Gastrocnemius medialis (tissue), 4 donors: ENCODE measurements at regions not wholly inside any gene's neighbourhood (a gene's known extent, or its start where the extent isn't known, plus 50 kb on each side); places are given as distances from the start of the nearest gene placed in this dataset.
"Not testable (repeated sequence)": the region's sequence is repeated elsewhere in the genome, so short reads cannot be mapped to it uniquely, and the experiment has no call there.

ENCODE experiments used
- ATAC-seq, 2 donors: fragments of 150-250 bp; one replicate each; pipeline ENCODE4 v1.9.1; 2016
- DNase-seq, 2 donors: peaks; one replicate each; pipeline ENCODE4 v3.0.0-alpha.2; 2019
- H3K27ac ChIP-seq, 4 donors: fragments of 200-600 bp; sonication (generic); 1 replicate in 1 of 4; 2 replicates in 3 of 4; pipeline ENCODE4 v1.5.1; 2016 to 2018; ENCODE audit warnings: mild to moderate bottlenecking in 2 of 4, moderate library complexity in 1 of 4
- H3K27me3 ChIP-seq, 3 donors: fragments of 200-600 bp; sonication (generic) in 2 of 3; 1 replicate in 1 of 3; 2 replicates in 2 of 3; pipeline versions ENCODE4 v1.5.1 to v1.6.0; 2016 to 2019; ENCODE audit warnings: mild to moderate bottlenecking in 1 of 3, moderate library complexity in 1 of 3
- H3K36me3 ChIP-seq, 2 donors: fragments of 200-600 bp; sonication (generic) in 1 of 2; one replicate each; pipeline ENCODE4 v1.5.1; 2017 to 2018
- H3K4me1 ChIP-seq, 2 donors: fragments of 200-600 bp; sonication (generic) in 1 of 2; one replicate each; pipeline ENCODE4 v1.5.1; 2016 to 2017; ENCODE audit warnings: mild to moderate bottlenecking in 2 of 2
- H3K4me3 ChIP-seq, 4 donors: fragments of 200-600 bp; sonication (generic) in 3 of 4; 1 replicate in 1 of 4; 2 replicates in 3 of 4; pipeline ENCODE4 v1.5.1; 2016 to 2019; ENCODE audit warnings: mild to moderate bottlenecking in 2 of 4
- H3K9me3 ChIP-seq, 3 donors: fragments of 200-600 bp; sonication (generic) in 2 of 3; 1 replicate in 1 of 3; 2 replicates in 2 of 3; pipeline ENCODE4 v1.5.1; 2016 to 2019
- CTCF ChIP-seq, 5 experiments: fragments of 450-650 bp in 3 of 5; fragments of 200-600 bp in 2 of 5; sonication (generic) in 2 of 5; IDR thresholded peaks in 4 of 5; conservative IDR thresholded peaks in 1 of 5; 1 replicate in 4 of 5; 2 replicates in 1 of 5; pipeline ENCODE4 v1.5.1; 2016 to 2019; ENCODE audit warnings: antibody characterized with exemption in 5 of 5, mild to moderate bottlenecking in 3 of 5, moderate library complexity in 3 of 5
- POLR2A ChIP-seq, 2 donors: fragments of 450-650 bp; IDR thresholded peaks; one replicate each; pipeline ENCODE4 v1.6.1; 2017; ENCODE audit warnings: antibody characterized with exemption in 2 of 2, mild to moderate bottlenecking in 2 of 2, moderate library complexity in 2 of 2
- in situ Hi-C, 4 donors: fragments of 200-750 bp; cut with MboI; loops; one replicate each; pipeline versions ENCODE4 v1.15.0 to v1.8.0; 2017; ENCODE audit warnings: low sequenced_read_pairs in 4 of 4
- intact Hi-C: fragments of 100-400 bp; cut with DNase I; formaldehyde crosslinking; loops from one replicate; pipeline ENCODE4 v1.15.1; 2023; ENCODE audit warnings: low total_unique reads

GRCh38 chr1:67917006-67917405 is 83.7 kb upstream of the GNG12 start:
- H3K4me3 ChIP-seq = no peak overlapping the region
- H3K9me3 ChIP-seq = no peaks in the 10 kb centered on the region
- DNase-seq = no peak
- TF ChIP-seq POLR2A (IDR thresholded peaks at IDR 0.05) (no peak), CTCF (IDR thresholded peaks at IDR 0.05 in 4 of 5, conservative IDR thresholded peaks at IDR 0.05 in 1 of 5) (no peak)
- H3K4me1 ChIP-seq = no peaks in the 10 kb centered on the region
- intact Hi-C loops = no loop called here
- no peaks in the 10 kb centered on the region for H3K36me3 ChIP-seq
- in situ Hi-C loops = no loop called here
- H3K27ac ChIP-seq = no peak overlapping the region
- no peaks in the 10 kb centered on the region for H3K27me3 ChIP-seq
- ATAC-seq = no peak

- H3K27ac ChIP-seq = no peak overlapping the region
- H3K36me3 ChIP-seq = no peaks in the 10 kb centered on the region
- H3K9me3 ChIP-seq = no peaks in the 10 kb centered on the region
- DNase-seq (no peak), ATAC-seq (no peak)
- H3K4me3 ChIP-seq = no peak overlapping the region
- H3K4me1 ChIP-seq = no peaks in the 10 kb centered on the region
- no peaks in the 10 kb centered on the region for H3K27me3 ChIP-seq
- intact Hi-C loops = no loop called here
- in situ Hi-C loops = no loop called here
- TF ChIP-seq CTCF (IDR thresholded peaks at IDR 0.05 in 4 of 5, conservative IDR thresholded peaks at IDR 0.05 in 1 of 5) (no peak), POLR2A (IDR thresholded peaks at IDR 0.05) (no peak)
Measured at GRCh38 chr1:67916140-67916886, 83.0 kb upstream of the GNG12 start.

- no peaks in the 10 kb centered on the region for H3K27me3 ChIP-seq
- in situ Hi-C loops = no loop called here
- H3K27ac ChIP-seq = no peak overlapping the region
- intact Hi-C loops = no loop called here
- ATAC-seq = no peak
- no peak overlapping the region for H3K4me3 ChIP-seq
- TF ChIP-seq CTCF (IDR thresholded peaks at IDR 0.05 in 4 of 5, conservative IDR thresholded peaks at IDR 0.05 in 1 of 5) (no peak), POLR2A (IDR thresholded peaks at IDR 0.05) (no peak)
- no peak for DNase-seq
- no peaks in the 10 kb centered on the region for H3K9me3 ChIP-seq
- no peaks in the 10 kb centered on the region for H3K4me1 ChIP-seq
- H3K36me3 ChIP-seq = no peaks in the 10 kb centered on the region
Measured at GRCh38 chr1:67909776-67910175, 76.5 kb upstream of the GNG12 start.

GRCh38 chr1:67908250-67908936 is 75.1 kb upstream of the GNG12 start:
- ATAC-seq (no peak), DNase-seq (no peak)
- Histone ChIP-seq H3K4me3 (no peak overlapping the region), H3K9me3 (no peaks in the 10 kb centered on the region), H3K27ac (no peak overlapping the region), H3K27me3 (no peaks in the 10 kb centered on the region), H3K36me3 (no peaks in the 10 kb centered on the region), H3K4me1 (no peaks in the 10 kb centered on the region)
- intact Hi-C loops (no loop called here), in situ Hi-C loops (no loop called here)
- no peak for TF ChIP-seq CTCF (IDR thresholded peaks at IDR 0.05 in 4 of 5, conservative IDR thresholded peaks at IDR 0.05 in 1 of 5)
- no peak for TF ChIP-seq POLR2A (IDR thresholded peaks at IDR 0.05)

GRCh38 chr1:67907467-67907866 is 74.2 kb upstream of the GNG12 start:
- in situ Hi-C loops, intact Hi-C loops, H3K4me1 ChIP-seq, DNase-seq, H3K27ac ChIP-seq, H3K36me3 ChIP-seq, H3K4me3 ChIP-seq, H3K9me3 ChIP-seq, H3K27me3 ChIP-seq, ATAC-seq: not testable (repeated sequence)

- H3K4me3 ChIP-seq, DNase-seq, H3K36me3 ChIP-seq, intact Hi-C loops, H3K9me3 ChIP-seq, H3K27ac ChIP-seq, ATAC-seq, in situ Hi-C loops, H3K4me1 ChIP-seq, H3K27me3 ChIP-seq: not testable (repeated sequence)
Measured at GRCh38 chr1:67906015-67906414, 72.7 kb upstream of the GNG12 start.

- H3K36me3 ChIP-seq, intact Hi-C loops, H3K4me1 ChIP-seq, H3K27me3 ChIP-seq, in situ Hi-C loops, H3K9me3 ChIP-seq, DNase-seq, ATAC-seq, H3K27ac ChIP-seq, H3K4me3 ChIP-seq: not testable (repeated sequence)
Measured at GRCh38 chr1:67902546-67903223, 69.4 kb upstream of the GNG12 start.
